HEK293 (cell line): ENCODE measurements at regions not wholly inside any gene's neighbourhood (a gene's known extent, or its start where the extent isn't known, plus 50 kb on each side); places are given as distances from the start of the nearest gene placed in this dataset.

ENCODE experiments used
- PATZ1 ChIP-seq: fragments of 450-650 bp; formaldehyde crosslinking; IDR thresholded peaks from 2 replicates; pipeline ENCODE4 v1.5.1; 2016; ENCODE audit warnings: missing biosample characterization, missing genetic modification characterization
- PBX3 ChIP-seq: sonication (generic); formaldehyde crosslinking; IDR thresholded peaks from 2 replicates; pipeline ENCODE4 v1.8.1; 2022; ENCODE audit warnings: mild to moderate bottlenecking, moderate library complexity, missing genetic modification reagents
- SP2 ChIP-seq: fragments of 450-650 bp; formaldehyde crosslinking; IDR thresholded peaks from 2 replicates; pipeline ENCODE4 v1.5.1; 2016; ENCODE audit warnings: missing biosample characterization, missing genetic modification characterization
- YY1 ChIP-seq: fragments of 450-650 bp; formaldehyde crosslinking; IDR thresholded peaks from 2 replicates; pipeline ENCODE4 v1.5.1; 2018; ENCODE audit warnings: missing biosample characterization, missing genetic modification characterization
- ZNF121 ChIP-seq: fragments of 450-650 bp; formaldehyde crosslinking; IDR thresholded peaks from 2 replicates; pipeline ENCODE4 v1.5.1; 2016; ENCODE audit warnings: missing biosample characterization, missing genetic modification characterization
- ZNF148 ChIP-seq: fragments of 450-650 bp; formaldehyde crosslinking; IDR thresholded peaks from 2 replicates; pipeline ENCODE4 v1.5.0; 2017; ENCODE audit warnings: missing biosample characterization, missing genetic modification characterization, borderline replicate concordance
- ZNF174 ChIP-seq: fragments of 450-650 bp; formaldehyde crosslinking; IDR thresholded peaks from 2 replicates; pipeline ENCODE4 v1.5.0; 2017; ENCODE audit warnings: missing biosample characterization, mild to moderate bottlenecking, missing genetic modification characterization
- ZNF274 ChIP-seq, 2 experiments: fragments of 200-500 bp in 1 of 2; fragments of 450-650 bp in 1 of 2; sonication (Bioruptor generic) in 1 of 2; formaldehyde crosslinking in 1 of 2; IDR thresholded peaks; 2 replicates each; pipeline versions ENCODE4 v1.5.1 to v1.6.1; 2014 to 2016; ENCODE audit warnings: borderline replicate concordance in 1 of 2, inconsistent platforms in 1 of 2, low read length in 1 of 2, missing biosample characterization in 1 of 2, missing genetic modification characterization in 1 of 2
- ZNF514 ChIP-seq: fragments of 450-650 bp; formaldehyde crosslinking; IDR thresholded peaks from 2 replicates; pipeline ENCODE4 v1.5.1; 2016; ENCODE audit warnings: missing biosample characterization, missing genetic modification characterization
- ZNF561 ChIP-seq: fragments of 450-650 bp; IDR thresholded peaks from 2 replicates; pipeline ENCODE4 v1.5.1; 2018; ENCODE audit warnings: missing biosample characterization, missing genetic modification characterization, borderline replicate concordance
- ZNF664 ChIP-seq: fragments of 450-650 bp; formaldehyde crosslinking; IDR thresholded peaks from 2 replicates; pipeline ENCODE4 v1.5.1; 2016; ENCODE audit warnings: missing biosample characterization, missing genetic modification characterization
- ZNF677 ChIP-seq: fragments of 450-650 bp; IDR thresholded peaks from 2 replicates; pipeline ENCODE4 v1.5.0; 2018; ENCODE audit warnings: missing biosample characterization, mild to moderate bottlenecking, missing genetic modification characterization, moderate library complexity
- TF ChIP-seq, protein P1 (sequence below): fragments of 450-650 bp; formaldehyde crosslinking; IDR thresholded peaks from 2 replicates; pipeline ENCODE4 v1.5.1; 2016; ENCODE audit warnings: missing biosample characterization, missing genetic modification characterization
- TF ChIP-seq, protein P2 (sequence below): fragments of 450-650 bp; formaldehyde crosslinking; IDR thresholded peaks from 2 replicates; pipeline ENCODE4 v1.5.1; 2016; ENCODE audit warnings: missing biosample characterization, missing genetic modification characterization

- TF ChIP-seq YY1 (tag by site-specific recombination) (no peak), ZNF148 (tag by site-specific recombination) (no peak), ZNF514 (no peak), ZNF561 (tag by site-specific recombination) (no peak), PATZ1 (tag by site-specific recombination) (no peak), SP2 (no peak), ZNF121 (tag by site-specific recombination) (no peak), PBX3 (CRISPR knock-in tag) (no peak), ZNF174 (tag by site-specific recombination) (no peak), ZNF274 (IDR thresholded peaks at IDR 0.05; ENCODE audit: low read length) (no peak), ZNF274 (tag by site-specific recombination; IDR thresholded peaks at IDR 0.05; ENCODE audit: borderline replicate concordance) (no peak), ZNF664 (tag by site-specific recombination) (no peak), ZNF677 (no peak)
- TF ChIP-seq, protein P1, sequence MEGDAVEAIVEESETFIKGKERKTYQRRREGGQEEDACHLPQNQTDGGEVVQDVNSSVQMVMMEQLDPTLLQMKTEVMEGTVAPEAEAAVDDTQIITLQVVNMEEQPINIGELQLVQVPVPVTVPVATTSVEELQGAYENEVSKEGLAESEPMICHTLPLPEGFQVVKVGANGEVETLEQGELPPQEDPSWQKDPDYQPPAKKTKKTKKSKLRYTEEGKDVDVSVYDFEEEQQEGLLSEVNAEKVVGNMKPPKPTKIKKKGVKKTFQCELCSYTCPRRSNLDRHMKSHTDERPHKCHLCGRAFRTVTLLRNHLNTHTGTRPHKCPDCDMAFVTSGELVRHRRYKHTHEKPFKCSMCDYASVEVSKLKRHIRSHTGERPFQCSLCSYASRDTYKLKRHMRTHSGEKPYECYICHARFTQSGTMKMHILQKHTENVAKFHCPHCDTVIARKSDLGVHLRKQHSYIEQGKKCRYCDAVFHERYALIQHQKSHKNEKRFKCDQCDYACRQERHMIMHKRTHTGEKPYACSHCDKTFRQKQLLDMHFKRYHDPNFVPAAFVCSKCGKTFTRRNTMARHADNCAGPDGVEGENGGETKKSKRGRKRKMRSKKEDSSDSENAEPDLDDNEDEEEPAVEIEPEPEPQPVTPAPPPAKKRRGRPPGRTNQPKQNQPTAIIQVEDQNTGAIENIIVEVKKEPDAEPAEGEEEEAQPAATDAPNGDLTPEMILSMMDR, result no peak
- TF ChIP-seq, protein P2, sequence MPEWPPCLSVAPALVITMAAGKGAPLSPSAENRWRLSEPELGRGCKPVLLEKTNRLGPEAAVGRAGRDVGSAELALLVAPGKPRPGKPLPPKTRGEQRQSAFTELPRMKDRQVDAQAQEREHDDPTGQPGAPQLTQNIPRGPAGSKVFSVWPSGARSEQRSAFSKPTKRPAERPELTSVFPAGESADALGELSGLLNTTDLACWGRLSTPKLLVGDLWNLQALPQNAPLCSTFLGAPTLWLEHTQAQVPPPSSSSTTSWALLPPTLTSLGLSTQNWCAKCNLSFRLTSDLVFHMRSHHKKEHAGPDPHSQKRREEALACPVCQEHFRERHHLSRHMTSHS (tag by site-specific recombination), result no peak
These were observed 356.0 kb downstream of the DUSP6 start for GRCh38 chr12:88996200-88996788.
